ENCODE measurements at regions not wholly inside any gene's neighbourhood (a gene's known extent, or its start where the extent isn't known, plus 50 kb on each side); places are given as distances from the start of the nearest gene placed in this dataset.

DNA sequence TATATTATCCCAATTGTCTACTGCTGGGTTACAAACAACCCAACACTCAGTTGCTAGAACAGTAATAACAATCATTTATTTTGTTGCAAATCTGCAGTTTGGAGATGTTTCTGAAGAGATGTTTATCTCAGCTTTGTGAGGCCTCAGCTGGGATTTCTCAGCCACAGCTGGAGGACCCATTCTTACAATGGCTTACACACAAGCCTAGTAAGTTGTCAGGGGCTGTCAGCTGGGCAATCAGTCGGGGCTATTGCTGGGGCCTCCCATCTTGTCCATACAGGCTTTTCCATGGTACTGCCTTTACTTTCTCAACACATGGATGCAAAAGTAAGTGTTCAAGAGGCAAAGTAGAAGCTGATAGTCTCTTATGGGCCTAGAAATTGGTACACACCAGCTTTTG is 491.7 kb upstream of the NXPH2 start:
- POLR2A ChIA-PET = no interaction called here
- TF ChIP-seq HDGF (IDR thresholded peaks at IDR 0.05; ENCODE audit: borderline replicate concordance) (no peak), FOXM1 (IDR thresholded peaks at IDR 0.05; ENCODE audit: borderline replicate concordance) (no peak), FOXA1 (IDR thresholded peaks at IDR 0.05) (no peak), CTBP1 (IDR thresholded peaks at IDR 0.05; ENCODE audit: borderline replicate concordance) (no peak), TARDBP (IDR thresholded peaks at IDR 0.05) (no peak), ARNT (IDR thresholded peaks at IDR 0.05) (no peak)
- CTCF ChIA-PET = no interaction called here
- DNase-seq (ENCODE audit: extremely low spot score) = no peak

DNA sequence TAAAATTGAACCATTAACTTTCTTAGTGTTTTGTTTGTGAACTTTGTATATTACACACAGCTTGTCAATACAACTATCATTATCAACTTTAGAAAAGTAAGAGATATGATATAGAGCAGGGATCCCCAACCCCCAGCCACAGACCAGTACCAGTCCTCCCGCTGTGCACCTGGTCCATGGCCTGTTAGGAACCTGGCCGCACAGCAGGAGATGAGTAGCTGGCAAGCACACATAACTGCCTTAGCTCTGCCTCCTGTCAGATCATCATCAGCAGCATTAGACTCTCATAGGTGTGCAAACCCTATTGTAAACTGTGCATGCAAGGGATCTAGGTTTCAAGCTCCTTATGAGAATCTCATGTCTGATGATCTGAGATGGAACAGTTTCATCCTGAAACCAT is 491.0 kb upstream of the NXPH2 start:
- ChIA-PET CTCF (no interaction called here), POLR2A (no interaction called here)
- no peak for DNase-seq (ENCODE audit: extremely low spot score)
- TF ChIP-seq FOXM1 (IDR thresholded peaks at IDR 0.05; ENCODE audit: borderline replicate concordance) = no peak
- TF ChIP-seq TARDBP (IDR thresholded peaks at IDR 0.05) = no peak
- TF ChIP-seq, protein P1, sequence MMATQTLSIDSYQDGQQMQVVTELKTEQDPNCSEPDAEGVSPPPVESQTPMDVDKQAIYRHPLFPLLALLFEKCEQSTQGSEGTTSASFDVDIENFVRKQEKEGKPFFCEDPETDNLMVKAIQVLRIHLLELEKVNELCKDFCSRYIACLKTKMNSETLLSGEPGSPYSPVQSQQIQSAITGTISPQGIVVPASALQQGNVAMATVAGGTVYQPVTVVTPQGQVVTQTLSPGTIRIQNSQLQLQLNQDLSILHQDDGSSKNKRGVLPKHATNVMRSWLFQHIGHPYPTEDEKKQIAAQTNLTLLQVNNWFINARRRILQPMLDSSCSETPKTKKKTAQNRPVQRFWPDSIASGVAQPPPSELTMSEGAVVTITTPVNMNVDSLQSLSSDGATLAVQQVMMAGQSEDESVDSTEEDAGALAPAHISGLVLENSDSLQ (IDR thresholded peaks at IDR 0.05) = no peak
- TF ChIP-seq SP1 (IDR thresholded peaks at IDR 0.05) = no peak
- TF ChIP-seq LEF1 (IDR thresholded peaks at IDR 0.05; ENCODE audit: borderline replicate concordance) = no peak
- TF ChIP-seq L3MBTL2 (conservative IDR thresholded peaks at IDR 0.05) = no peak
- no peak for TF ChIP-seq ARNT (IDR thresholded peaks at IDR 0.05)
- TF ChIP-seq ZNF384 (IDR thresholded peaks at IDR 0.05) = no peak
- TF ChIP-seq NFRKB (IDR thresholded peaks at IDR 0.05) = no peak
- TF ChIP-seq FOXK2 (IDR thresholded peaks at IDR 0.05) = no peak
- TF ChIP-seq CTBP1 (IDR thresholded peaks at IDR 0.05; ENCODE audit: borderline replicate concordance) = no peak
- TF ChIP-seq FOXA1 (IDR thresholded peaks at IDR 0.05) = no peak
- TF ChIP-seq SUZ12 (IDR thresholded peaks at IDR 0.05) = no peak
- no peak for TF ChIP-seq HDGF (IDR thresholded peaks at IDR 0.05; ENCODE audit: borderline replicate concordance)
- no peak for TF ChIP-seq ELF4 (IDR thresholded peaks at IDR 0.05)
- TF ChIP-seq BHLHE40 (IDR thresholded peaks at IDR 0.05; ENCODE audit: borderline replicate concordance) = no peak

DNA sequence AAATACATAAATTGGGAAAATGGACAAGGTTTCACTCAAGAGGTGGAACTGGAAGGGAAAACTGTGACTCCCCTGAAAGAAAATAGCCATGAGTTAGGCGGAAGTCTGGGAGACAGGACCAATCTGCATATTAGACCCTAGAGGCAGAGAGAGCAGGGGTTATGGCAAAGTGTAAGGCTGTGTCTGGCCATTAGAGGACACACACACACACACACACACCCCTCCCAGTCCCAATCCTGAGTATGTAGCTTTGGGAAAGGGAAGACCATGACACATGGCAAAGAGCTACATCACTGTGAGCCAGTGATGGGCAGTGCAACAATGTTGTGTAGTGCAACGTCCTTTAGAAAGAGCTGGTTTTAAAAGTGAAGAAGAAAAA is 479.9 kb upstream of the NXPH2 start:
- ChIA-PET POLR2A (no interaction called here), CTCF (no interaction called here)
- TF ChIP-seq ZNF384 (IDR thresholded peaks at IDR 0.05) (no peak), FOXA1 (IDR thresholded peaks at IDR 0.05) (no peak), ARNT (IDR thresholded peaks at IDR 0.05) (no peak), NFRKB (IDR thresholded peaks at IDR 0.05) (no peak), BHLHE40 (IDR thresholded peaks at IDR 0.05; ENCODE audit: borderline replicate concordance) (no peak), CTBP1 (IDR thresholded peaks at IDR 0.05; ENCODE audit: borderline replicate concordance) (no peak), SP1 (IDR thresholded peaks at IDR 0.05) (no peak), SUZ12 (IDR thresholded peaks at IDR 0.05) (no peak)
- no peak for DNase-seq (ENCODE audit: extremely low spot score)

GRCh38 chr2:139259422-139260051 is 479.3 kb upstream of the NXPH2 start:
- ChIA-PET CTCF (no interaction called here), POLR2A (no interaction called here)
- no peak for TF ChIP-seq L3MBTL2 (conservative IDR thresholded peaks at IDR 0.05)
- TF ChIP-seq FOXM1 (IDR thresholded peaks at IDR 0.05; ENCODE audit: borderline replicate concordance) = no peak
- TF ChIP-seq TARDBP (IDR thresholded peaks at IDR 0.05) = no peak
- TF ChIP-seq ZNF384 (IDR thresholded peaks at IDR 0.05) = no peak
- no peak for DNase-seq (ENCODE audit: extremely low spot score)

- ChIA-PET CTCF (no interaction called here), POLR2A (no interaction called here)
- no peak for DNase-seq (ENCODE audit: extremely low spot score)
- TF ChIP-seq ARNT (IDR thresholded peaks at IDR 0.05) (no peak), FOXK2 (IDR thresholded peaks at IDR 0.05) (no peak), SP1 (IDR thresholded peaks at IDR 0.05) (no peak), HDGF (IDR thresholded peaks at IDR 0.05; ENCODE audit: borderline replicate concordance) (no peak), ZNF384 (IDR thresholded peaks at IDR 0.05) (no peak), L3MBTL2 (conservative IDR thresholded peaks at IDR 0.05) (no peak), SUZ12 (IDR thresholded peaks at IDR 0.05) (no peak), NFRKB (IDR thresholded peaks at IDR 0.05) (no peak), TARDBP (IDR thresholded peaks at IDR 0.05) (no peak), ELF4 (IDR thresholded peaks at IDR 0.05) (no peak), LEF1 (IDR thresholded peaks at IDR 0.05; ENCODE audit: borderline replicate concordance) (no peak), CTBP1 (IDR thresholded peaks at IDR 0.05; ENCODE audit: borderline replicate concordance) (no peak), FOXA1 (IDR thresholded peaks at IDR 0.05) (no peak), BHLHE40 (IDR thresholded peaks at IDR 0.05; ENCODE audit: borderline replicate concordance) (no peak)
- TF ChIP-seq, protein P1 (IDR thresholded peaks at IDR 0.05) = no peak
These were observed 461.1 kb upstream of the NXPH2 start for GRCh38 chr2:139241286-139241685.

- no peak for DNase-seq (ENCODE audit: extremely low spot score)
- CTCF ChIA-PET = no interaction called here
- POLR2A ChIA-PET = no interaction called here
- TF ChIP-seq BHLHE40 (IDR thresholded peaks at IDR 0.05; ENCODE audit: borderline replicate concordance) (no peak), CTBP1 (IDR thresholded peaks at IDR 0.05; ENCODE audit: borderline replicate concordance) (no peak), LEF1 (IDR thresholded peaks at IDR 0.05; ENCODE audit: borderline replicate concordance) (no peak), SUZ12 (IDR thresholded peaks at IDR 0.05) (no peak), FOXA1 (IDR thresholded peaks at IDR 0.05) (no peak), L3MBTL2 (conservative IDR thresholded peaks at IDR 0.05) (no peak), TARDBP (IDR thresholded peaks at IDR 0.05) (no peak), NFRKB (IDR thresholded peaks at IDR 0.05) (no peak), HDGF (IDR thresholded peaks at IDR 0.05; ENCODE audit: borderline replicate concordance) (no peak), ZNF384 (IDR thresholded peaks at IDR 0.05) (no peak)
- TF ChIP-seq, protein P1 (IDR thresholded peaks at IDR 0.05) = no peak
These were observed 456.8 kb upstream of the NXPH2 start for GRCh38 chr2:139237023-139237422.
